Hematopoietic multipotent progenitor cell treated with erythropoietin and hydrocortisone succinate and interleukin-3 and kit ligand, for 4 days (in vitro differentiated cells): ENCODE measurements at regions not wholly inside any gene's neighbourhood (a gene's known extent, or its start where the extent isn't known, plus 50 kb on each side); places are given as distances from the start of the nearest gene placed in this dataset.
A peak's percentile ranks its signal among the peaks of the same experiment; 100 is the strongest.

Experiments
- DNase-seq: peaks from one replicate; pipeline ENCODE4 v3.0.0-alpha.2; 2015

- DNase-seq, result no peak
Observed at GRCh38 chr5:89047571-89047970, 164.6 kb upstream of the MEF2C start.

GRCh38 chr5:89045216-89045615 is 162.2 kb upstream of the MEF2C start:
- no peak for DNase-seq

GRCh38 chr5:89044674-89045200 is 161.8 kb upstream of the MEF2C start:
- DNase-seq, result no peak

- DNase-seq, result peak; percentile 47
Observed at GRCh38 chr5:89043676-89044075, 160.7 kb upstream of the MEF2C start.

GRCh38 chr5:89042746-89043145 is 159.8 kb upstream of the MEF2C start:
- DNase-seq, result no peak

- DNase-seq, result no peak
Observed at GRCh38 chr5:89041976-89042375, 159.0 kb upstream of the MEF2C start.

GRCh38 chr5:89041249-89041779 is 158.3 kb upstream of the MEF2C start:
- DNase-seq, result no peak

- no peak for DNase-seq
Observed at GRCh38 chr5:89036704-89037489, 153.9 kb upstream of the MEF2C start.

GRCh38 chr5:89036166-89036565 is 153.2 kb upstream of the MEF2C start:
- DNase-seq, result no peak

- DNase-seq, result no peak
Observed at GRCh38 chr5:89034588-89034987, 151.6 kb upstream of the MEF2C start.

GRCh38 chr5:89030798-89031197 is 147.8 kb upstream of the MEF2C start:
- DNase-seq, result no peak

GRCh38 chr5:89028595-89029285 is 145.8 kb upstream of the MEF2C start:
- no peak for DNase-seq

- DNase-seq, result no peak
Observed at GRCh38 chr5:89024045-89024444, 141.1 kb upstream of the MEF2C start.

- no peak for DNase-seq
Observed at GRCh38 chr5:89020926-89021610, 138.1 kb upstream of the MEF2C start.

GRCh38 chr5:89016741-89017303 is 133.8 kb upstream of the MEF2C start:
- DNase-seq, result no peak

- DNase-seq, result no peak
Observed at GRCh38 chr5:89015409-89015808, 132.4 kb upstream of the MEF2C start.

GRCh38 chr5:89011778-89012711 is 129.1 kb upstream of the MEF2C start:
- DNase-seq, result no peak

- DNase-seq, result no peak
Observed at GRCh38 chr5:89010512-89010911, 127.5 kb upstream of the MEF2C start.

GRCh38 chr5:89008291-89008690 is 125.3 kb upstream of the MEF2C start:
- DNase-seq, result no peak

- peak; percentile 44 for DNase-seq
Observed at GRCh38 chr5:89005990-89006389, 123.0 kb upstream of the MEF2C start.

- no peak for DNase-seq
Observed at GRCh38 chr5:89004379-89004778, 121.4 kb upstream of the MEF2C start.

GRCh38 chr5:89003563-89004036 is 120.6 kb upstream of the MEF2C start:
- DNase-seq, result no peak
